Neural progenitor cell (in vitro differentiated cells): ENCODE measurements at regions not wholly inside any gene's neighbourhood (a gene's known extent, or its start where the extent isn't known, plus 50 kb on each side); places are given as distances from the start of the nearest gene placed in this dataset.
"Not testable (repeated sequence)": the region's sequence is repeated elsewhere in the genome, so short reads cannot be mapped to it uniquely, and the experiment has no call there.

ENCODE experiments used
- DNase-seq: peaks from one replicate; pipeline ENCODE4 v3.0.0-alpha.2; 2016; ENCODE audit warnings: low spot score
- H2AFZ ChIP-seq: fragments of 200-600 bp; sonication (generic); replicated peaks from 2 replicates; pipeline ENCODE4 v1.6.1; 2016; ENCODE audit warnings: antibody characterized with exemption
- H3F3A ChIP-seq: fragments of 200-600 bp; sonication (generic); 2 replicates; pipeline ENCODE4 v1.6.1; 2016; ENCODE audit warnings: antibody characterized with exemption, low read depth
- H3K27ac ChIP-seq: fragments of 200-600 bp; sonication (generic); 2 replicates; pipeline ENCODE4 v1.5.1; 2016; ENCODE audit warnings: mild to moderate bottlenecking
- H3K27me3 ChIP-seq: fragments of 200-600 bp; sonication (generic); 2 replicates; pipeline ENCODE4 v1.6.1; 2016; ENCODE audit warnings: mild to moderate bottlenecking, moderate library complexity
- H3K36me3 ChIP-seq: fragments of 200-600 bp; sonication (generic); 2 replicates; pipeline ENCODE4 v1.5.1; 2016
- H3K4me1 ChIP-seq: fragments of 200-600 bp; sonication (generic); 2 replicates; pipeline ENCODE4 v1.6.1; 2016; ENCODE audit warnings: mixed run types
- H3K4me2 ChIP-seq: fragments of 200-600 bp; sonication (generic); 2 replicates; pipeline ENCODE4 v1.6.1; 2016
- H3K4me3 ChIP-seq: fragments of 200-600 bp; sonication (generic); 2 replicates; pipeline ENCODE4 v1.5.1; 2016
- H3K79me2 ChIP-seq: fragments of 200-600 bp; sonication (generic); 2 replicates; pipeline ENCODE4 v1.6.1; 2016; ENCODE audit warnings: low read depth
- H3K9ac ChIP-seq: fragments of 200-600 bp; sonication (generic); 2 replicates; pipeline ENCODE4 v1.6.1; 2016
- H3K9me3 ChIP-seq: fragments of 200-600 bp; sonication (generic); 2 replicates; pipeline ENCODE4 v1.5.1; 2016; ENCODE audit warnings: low read depth
- H4K20me1 ChIP-seq: fragments of 200-600 bp; sonication (generic); 2 replicates; pipeline ENCODE4 v1.6.1; 2016; ENCODE audit warnings: low read depth
- H3K27ac Mint-ChIP-seq: 3 replicates; pipeline ENCODE4 v1.8.0; 2021; ENCODE audit warnings: mixed read lengths
- H3K27me3 Mint-ChIP-seq: 2 replicates; pipeline ENCODE4 v1.8.0; 2022; ENCODE audit warnings: low read depth, mild to moderate bottlenecking, inconsistent platforms, moderate library complexity, mixed read lengths; ENCODE audit not compliant: insufficient read depth
- H3K36me3 Mint-ChIP-seq: 3 replicates; pipeline ENCODE4 v1.8.0; 2021; ENCODE audit warnings: mixed read lengths
- H3K4me1 Mint-ChIP-seq: 3 replicates; pipeline ENCODE4 v1.8.0; 2021; ENCODE audit warnings: mixed read lengths
- H3K4me3 Mint-ChIP-seq: 3 replicates; pipeline ENCODE4 v1.8.0; 2021; ENCODE audit warnings: mild to moderate bottlenecking, moderate library complexity, mixed read lengths
- H3K9me3 Mint-ChIP-seq: 3 replicates; pipeline ENCODE4 v1.8.0; 2020; ENCODE audit warnings: mixed read lengths
- EZH2 ChIP-seq: fragments of 200-600 bp; sonication (generic); IDR thresholded peaks from 2 replicates; pipeline ENCODE4 v1.6.1; 2017; ENCODE audit warnings: antibody characterized with exemption, mild to moderate bottlenecking, moderate library complexity
- EZH2phosphoT487 ChIP-seq: fragments of 200-600 bp; sonication (generic); IDR thresholded peaks from 2 replicates; pipeline ENCODE4 v1.6.1; 2017; ENCODE audit warnings: antibody characterized with exemption
- TF ChIP-seq, protein P1 (sequence below): fragments of 200-600 bp; sonication (generic); IDR thresholded peaks from 2 replicates; pipeline ENCODE4 v1.5.1; 2017; ENCODE audit warnings: antibody characterized with exemption, mild to moderate bottlenecking

DNA sequence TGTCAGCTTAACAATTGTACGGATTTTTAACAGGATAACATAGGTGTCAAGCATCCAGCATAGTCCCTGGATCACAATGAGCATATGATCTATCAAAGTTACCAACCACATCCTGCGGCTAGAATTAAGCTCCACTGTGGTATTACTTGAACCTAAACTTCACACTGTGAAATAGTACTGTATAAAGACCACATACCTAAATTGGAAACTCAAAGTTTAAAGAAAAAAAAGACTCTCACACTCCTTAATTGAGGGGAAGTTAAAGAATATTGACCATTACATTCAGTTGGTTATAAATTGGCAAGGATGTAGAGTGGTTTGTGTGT lies 133.0 kb upstream of the PZP start:
- no peaks in the 10 kb centered on the region for H3K27me3 ChIP-seq
- Mint-ChIP-seq H3K9me3 (peaks cover 8% of the 10 kb centered on the region), H3K4me1 (peaks cover 5% of the 10 kb centered on the region), H3K27ac (peak overlapping the region; percentile 17), H3K27me3 (no peaks in the 10 kb centered on the region), H3K4me3 (no peak overlapping the region), H3K36me3 (peaks cover 7% of the 10 kb centered on the region)
- no peak overlapping the region for H2AFZ ChIP-seq
- H3K36me3 ChIP-seq, result no peaks in the 10 kb centered on the region
- H3K9ac ChIP-seq, result no peak overlapping the region
- H3K4me3 ChIP-seq, result no peak overlapping the region
- TF ChIP-seq EZH2phosphoT487 (no peak), EZH2 (no peak)
- TF ChIP-seq, protein P1, sequence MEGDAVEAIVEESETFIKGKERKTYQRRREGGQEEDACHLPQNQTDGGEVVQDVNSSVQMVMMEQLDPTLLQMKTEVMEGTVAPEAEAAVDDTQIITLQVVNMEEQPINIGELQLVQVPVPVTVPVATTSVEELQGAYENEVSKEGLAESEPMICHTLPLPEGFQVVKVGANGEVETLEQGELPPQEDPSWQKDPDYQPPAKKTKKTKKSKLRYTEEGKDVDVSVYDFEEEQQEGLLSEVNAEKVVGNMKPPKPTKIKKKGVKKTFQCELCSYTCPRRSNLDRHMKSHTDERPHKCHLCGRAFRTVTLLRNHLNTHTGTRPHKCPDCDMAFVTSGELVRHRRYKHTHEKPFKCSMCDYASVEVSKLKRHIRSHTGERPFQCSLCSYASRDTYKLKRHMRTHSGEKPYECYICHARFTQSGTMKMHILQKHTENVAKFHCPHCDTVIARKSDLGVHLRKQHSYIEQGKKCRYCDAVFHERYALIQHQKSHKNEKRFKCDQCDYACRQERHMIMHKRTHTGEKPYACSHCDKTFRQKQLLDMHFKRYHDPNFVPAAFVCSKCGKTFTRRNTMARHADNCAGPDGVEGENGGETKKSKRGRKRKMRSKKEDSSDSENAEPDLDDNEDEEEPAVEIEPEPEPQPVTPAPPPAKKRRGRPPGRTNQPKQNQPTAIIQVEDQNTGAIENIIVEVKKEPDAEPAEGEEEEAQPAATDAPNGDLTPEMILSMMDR, result no peak
- no peaks in the 10 kb centered on the region for H3K4me1 ChIP-seq
- H3K9me3 ChIP-seq, result no peaks in the 10 kb centered on the region
- H4K20me1 ChIP-seq, result no peaks in the 10 kb centered on the region
- no peaks in the 10 kb centered on the region for H3F3A ChIP-seq
- no peak overlapping the region for H3K4me2 ChIP-seq
- no peaks in the 10 kb centered on the region for H3K79me2 ChIP-seq
- no peak for DNase-seq
- no peak overlapping the region for H3K27ac ChIP-seq

DNA sequence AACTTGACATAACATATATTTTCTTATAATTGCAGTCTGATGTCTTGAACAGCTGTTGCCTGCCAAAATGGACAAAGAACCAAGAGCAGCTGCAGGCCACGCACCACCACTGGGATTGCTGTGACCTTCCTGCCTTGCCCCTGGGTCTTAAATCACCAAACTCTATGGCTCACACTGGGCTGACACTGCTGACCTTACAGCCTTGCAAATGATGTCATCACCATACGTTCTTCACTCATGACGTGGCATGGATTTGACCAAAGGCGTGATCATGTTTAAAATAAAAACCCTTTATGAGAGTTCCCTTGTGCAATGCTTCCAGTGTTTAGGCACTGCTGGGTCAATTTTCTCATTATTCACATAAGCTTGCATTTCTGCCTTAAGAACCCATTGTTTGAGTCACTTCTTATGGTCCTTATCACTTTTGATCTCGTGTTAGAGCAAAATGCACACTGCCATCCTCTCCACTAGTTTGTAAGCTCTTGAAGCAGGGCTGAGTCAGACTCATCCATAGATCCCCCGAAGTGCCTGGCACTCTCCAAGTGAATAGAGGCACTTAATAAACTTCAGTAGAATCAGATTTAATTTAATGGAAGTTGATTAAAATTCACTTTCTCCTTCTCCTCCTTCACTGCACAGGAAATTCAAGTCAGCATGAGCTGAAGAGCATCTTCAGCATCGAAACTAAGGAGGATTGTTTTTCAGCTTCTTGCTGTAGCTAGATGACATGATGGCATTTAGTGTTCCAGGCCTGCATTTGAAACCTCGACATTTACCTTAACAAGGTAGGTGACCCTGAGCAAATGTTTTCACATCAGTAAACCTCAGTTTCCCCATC lies 132.4 kb upstream of the PZP start:
- Mint-ChIP-seq H3K4me1 (peaks cover 6% of the 10 kb centered on the region), H3K36me3 (peaks cover 8% of the 10 kb centered on the region), H3K27ac (no peak overlapping the region)

DNA sequence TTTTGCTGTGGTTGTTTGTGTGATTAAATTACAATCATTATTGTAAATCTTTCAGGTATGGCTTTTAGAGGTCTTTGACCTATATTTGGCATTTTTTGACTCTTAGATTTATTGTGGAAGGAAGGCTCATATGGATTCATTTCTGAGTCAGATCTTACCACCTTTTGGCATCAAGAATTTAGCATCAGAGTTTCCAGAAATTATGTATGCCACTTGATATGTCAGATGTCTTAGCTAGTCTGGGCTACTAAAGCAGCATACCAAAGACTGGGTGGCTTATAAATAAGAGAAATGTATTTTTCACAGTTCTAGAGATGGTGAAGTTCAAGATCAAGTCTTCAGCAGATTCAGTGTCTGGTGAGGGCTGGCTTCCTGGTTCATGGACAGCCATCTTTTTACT lies 129.5 kb upstream of the PZP start:
- H3K4me3 ChIP-seq, result no peak overlapping the region
- no peak overlapping the region for H3K4me3 Mint-ChIP-seq
- H3K9me3 Mint-ChIP-seq, result peaks cover 10% of the 10 kb centered on the region
- peaks cover 9% of the 10 kb centered on the region for H3K4me1 Mint-ChIP-seq
- no peaks in the 10 kb centered on the region for H3F3A ChIP-seq
- H3K27me3 ChIP-seq, result no peaks in the 10 kb centered on the region
- H3K27ac ChIP-seq, result no peak overlapping the region
- H3K9me3 ChIP-seq, result no peaks in the 10 kb centered on the region
- H2AFZ ChIP-seq, result no peak overlapping the region
- H3K4me2 ChIP-seq, result no peak overlapping the region
- H3K36me3 Mint-ChIP-seq, result peaks cover 10% of the 10 kb centered on the region
- DNase-seq, result no peak
- no peak overlapping the region for H3K9ac ChIP-seq
- no peaks in the 10 kb centered on the region for H3K36me3 ChIP-seq
- no peak overlapping the region for H3K27ac Mint-ChIP-seq
- no peaks in the 10 kb centered on the region for H3K4me1 ChIP-seq
- no peaks in the 10 kb centered on the region for H3K79me2 ChIP-seq
- no peaks in the 10 kb centered on the region for H4K20me1 ChIP-seq
- TF ChIP-seq, protein P1, result no peak
- TF ChIP-seq EZH2phosphoT487, result no peak
- no peak for TF ChIP-seq EZH2
- H3K27me3 Mint-ChIP-seq, result peaks cover 2% of the 10 kb centered on the region

More for the DNA sequence above, 132.4 kb upstream of the PZP start:
- no peak overlapping the region for H3K9ac ChIP-seq
- H3K27ac ChIP-seq, result no peak overlapping the region
- no peak overlapping the region for H3K4me3 ChIP-seq
- Mint-ChIP-seq H3K4me3 (no peak overlapping the region), H3K9me3 (peaks cover 10% of the 10 kb centered on the region), H3K27me3 (no peaks in the 10 kb centered on the region)
- no peaks in the 10 kb centered on the region for H3K27me3 ChIP-seq
- H2AFZ ChIP-seq, result no peak overlapping the region
- no peaks in the 10 kb centered on the region for H3F3A ChIP-seq
- DNase-seq, result no peak
- H3K9me3 ChIP-seq, result no peaks in the 10 kb centered on the region
- H4K20me1 ChIP-seq, result no peaks in the 10 kb centered on the region
- H3K4me2 ChIP-seq, result no peak overlapping the region
- TF ChIP-seq EZH2, result no peak
- TF ChIP-seq, protein P1, result no peak
- H3K4me1 ChIP-seq, result no peaks in the 10 kb centered on the region
- H3K36me3 ChIP-seq, result no peaks in the 10 kb centered on the region
- no peaks in the 10 kb centered on the region for H3K79me2 ChIP-seq

DNA sequence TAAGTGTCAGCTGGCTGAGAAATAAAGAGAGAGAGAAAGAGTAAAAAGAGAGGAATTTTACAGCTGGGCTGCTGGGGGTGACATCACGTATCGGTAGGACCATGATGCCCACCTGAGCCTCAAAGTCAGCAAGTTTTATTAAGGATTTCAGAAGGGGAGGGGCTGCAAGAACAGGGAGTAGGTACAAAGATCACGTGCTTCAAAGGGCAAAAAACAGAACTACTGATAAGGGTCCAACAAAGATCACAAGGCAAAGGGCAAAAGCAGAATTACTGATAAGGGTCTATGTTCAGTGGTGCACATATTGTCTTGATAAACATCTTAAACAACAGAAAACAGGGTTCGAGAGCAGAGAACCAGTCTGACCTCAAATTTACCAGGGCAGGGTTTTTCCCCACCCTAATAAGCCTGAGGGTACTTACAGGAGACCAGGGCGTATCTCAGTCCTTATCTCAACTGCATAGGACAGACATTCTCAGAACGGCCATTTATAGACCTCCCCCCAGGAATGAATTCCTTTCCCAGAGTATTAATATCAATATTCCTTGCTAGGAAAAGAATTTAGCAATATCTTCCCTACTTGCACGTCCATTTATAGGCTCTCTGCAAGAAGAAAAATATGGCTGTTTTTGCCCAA lies 128.3 kb upstream of the PZP start:
- H3K4me1 ChIP-seq, H3K9me3 ChIP-seq, H3K4me2 ChIP-seq, H3K27ac Mint-ChIP-seq, H3K79me2 ChIP-seq, H3K4me3 ChIP-seq, H3F3A ChIP-seq, H3K27me3 Mint-ChIP-seq, H3K9me3 Mint-ChIP-seq, H3K27me3 ChIP-seq, H3K36me3 Mint-ChIP-seq, H4K20me1 ChIP-seq, H3K36me3 ChIP-seq, H3K27ac ChIP-seq, H3K4me3 Mint-ChIP-seq, H2AFZ ChIP-seq, H3K4me1 Mint-ChIP-seq, H3K9ac ChIP-seq, DNase-seq: not testable (repeated sequence)
